ENCODE measurements at regions not wholly inside any gene's neighbourhood (a gene's known extent, or its start where the extent isn't known, plus 50 kb on each side); places are given as distances from the start of the nearest gene placed in this dataset.
"Not testable (repeated sequence)": the region's sequence is repeated elsewhere in the genome, so short reads cannot be mapped to it uniquely, and the experiment has no call there.

- DNase-seq: no peak
Measured at GRCh38 chr5:106088462-106088861, 1582.3 kb downstream of the EFNA5 start.

GRCh38 chr5:106086352-106086751 lies 1584.4 kb downstream of the EFNA5 start:
- no peak for DNase-seq

- no peak for DNase-seq
Measured at GRCh38 chr5:106085556-106085955, 1585.2 kb downstream of the EFNA5 start.

- DNase-seq: no peak
Measured at GRCh38 chr5:106085136-106085535, 1585.6 kb downstream of the EFNA5 start.

- DNase-seq: no peak
Measured at GRCh38 chr5:106080535-106080934, 1590.2 kb downstream of the EFNA5 start.

- DNase-seq: no peak
Measured at GRCh38 chr5:106076655-106077054, 1594.1 kb downstream of the EFNA5 start.

GRCh38 chr5:106072208-106072607 lies 1598.5 kb downstream of the EFNA5 start:
- no peak for DNase-seq

- no peak for DNase-seq
Measured at GRCh38 chr5:106047341-106047740, 1623.4 kb downstream of the EFNA5 start.

GRCh38 chr5:106032069-106032468 lies 1638.7 kb downstream of the EFNA5 start:
- not testable (repeated sequence) for DNase-seq

GRCh38 chr5:106028314-106028713 lies 1642.4 kb downstream of the EFNA5 start:
- DNase-seq: no peak

GRCh38 chr5:106020894-106021293 lies 1649.8 kb downstream of the EFNA5 start:
- DNase-seq: no peak

GRCh38 chr5:106019261-106019660 lies 1651.5 kb downstream of the EFNA5 start:
- no peak for DNase-seq

GRCh38 chr5:106017243-106017857 lies 1653.4 kb downstream of the EFNA5 start:
- DNase-seq: no peak

- DNase-seq: no peak
Measured at GRCh38 chr5:106014262-106014661, 1656.5 kb downstream of the EFNA5 start.

GRCh38 chr5:106006242-106006641 lies 1664.5 kb downstream of the EFNA5 start:
- no peak for DNase-seq

GRCh38 chr5:105998991-105999390 lies 1671.7 kb downstream of the EFNA5 start:
- not testable (repeated sequence) for DNase-seq

- DNase-seq: no peak
Measured at GRCh38 chr5:105993027-105993426, 1677.7 kb downstream of the EFNA5 start.

GRCh38 chr5:105982526-105982925 lies 1688.2 kb downstream of the EFNA5 start:
- DNase-seq: no peak

GRCh38 chr5:105978011-105978410 lies 1692.7 kb downstream of the EFNA5 start:
- no peak for DNase-seq

- DNase-seq: no peak
Measured at GRCh38 chr5:105977163-105977562, 1693.6 kb downstream of the EFNA5 start.

- DNase-seq: no peak
Measured at GRCh38 chr5:105970919-105971318, 1699.8 kb downstream of the EFNA5 start.

GRCh38 chr5:105968981-105969380 lies 1701.8 kb downstream of the EFNA5 start:
- DNase-seq: no peak

GRCh38 chr5:105963696-105964255 lies 1707.0 kb downstream of the EFNA5 start:
- no peak for DNase-seq

- no peak for DNase-seq
Measured at GRCh38 chr5:105961572-105961971, 1709.2 kb downstream of the EFNA5 start.

Measured in RPMI8226 (cell line).